ENCODE measurements at regions not wholly inside any gene's neighbourhood (a gene's known extent, or its start where the extent isn't known, plus 50 kb on each side); places are given as distances from the start of the nearest gene placed in this dataset.

DNA sequence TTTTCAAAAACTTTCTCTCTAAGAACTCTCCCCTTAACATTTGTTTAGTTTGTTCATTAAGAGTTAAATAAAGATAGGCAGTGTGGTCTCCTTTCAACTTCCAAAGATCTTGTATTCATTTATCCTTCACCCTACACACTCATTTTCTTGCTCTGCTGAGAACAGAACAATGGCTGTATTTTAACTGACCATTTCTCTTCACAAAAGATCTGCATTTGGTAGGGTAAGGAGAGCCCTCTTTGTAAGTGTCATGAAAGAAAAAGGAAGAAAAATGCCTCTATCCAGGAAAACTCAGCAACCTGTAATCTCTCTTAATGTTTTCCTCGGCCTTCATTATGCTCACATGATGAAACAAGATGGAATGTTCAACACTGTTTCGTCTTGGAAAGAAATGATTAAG is 193.7 kb upstream of the TLE4 start:
- no peak for DNase-seq (ENCODE audit: low read depth in 2 of 2)

DNA sequence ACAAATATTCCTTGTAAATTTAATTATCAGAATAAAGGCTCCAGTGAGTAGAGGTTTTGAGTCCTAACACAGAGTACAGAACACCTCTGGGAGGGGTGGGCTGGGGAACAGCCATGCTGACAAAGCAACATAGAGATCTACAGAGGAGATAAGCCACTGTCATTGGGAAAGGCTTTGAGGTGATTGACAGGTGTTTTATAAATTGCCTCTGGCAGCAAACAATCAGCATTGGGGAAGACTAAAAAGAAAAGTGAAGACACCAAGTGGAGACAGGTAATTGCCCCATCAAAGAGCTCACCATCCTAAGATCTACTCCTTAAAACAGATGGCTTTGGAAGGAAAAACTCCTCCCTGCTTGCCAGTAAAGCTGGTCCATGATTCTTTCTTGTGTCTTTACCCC is 189.7 kb upstream of the TLE4 start:
- DNase-seq (ENCODE audit: low read depth in 2 of 2), result no peak

DNA sequence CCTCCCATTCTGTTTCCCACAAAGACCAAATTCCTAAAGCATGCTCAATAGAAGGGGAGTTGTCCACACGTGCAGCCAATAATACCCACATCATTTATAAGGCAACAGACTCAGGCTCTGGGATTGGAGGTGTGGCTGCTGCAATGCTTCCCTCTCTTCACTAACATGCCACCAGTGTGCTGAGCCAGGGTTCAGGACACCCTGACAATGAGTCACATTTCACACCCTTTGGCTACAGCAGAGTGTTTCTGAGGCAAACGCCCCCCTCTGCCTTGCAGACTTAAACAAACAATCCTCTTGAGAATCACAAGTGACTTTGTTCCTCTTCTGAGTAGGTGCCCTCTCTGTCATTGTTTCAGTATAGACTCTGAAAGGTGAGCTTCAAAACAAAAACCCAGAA is 189.3 kb upstream of the TLE4 start:
- no peak for DNase-seq (ENCODE audit: low read depth in 2 of 2)

DNA sequence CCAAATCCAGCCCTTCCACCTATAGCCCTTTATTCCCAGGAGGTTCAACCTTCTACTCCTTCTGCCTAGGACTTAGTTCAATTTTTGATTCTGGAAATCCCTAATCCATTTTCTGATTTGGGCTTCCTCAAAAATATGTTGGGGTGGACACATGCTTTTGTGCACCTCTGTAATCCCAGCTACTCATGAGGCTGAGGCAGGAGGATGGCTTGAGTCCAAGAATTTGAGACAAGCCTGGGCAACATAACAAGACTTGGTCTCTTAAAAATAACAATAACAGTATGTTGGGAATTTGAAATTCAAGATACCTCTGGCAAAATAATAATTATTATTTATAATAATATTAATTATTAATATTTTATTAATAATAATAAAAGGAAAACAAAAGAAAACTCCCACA is 188.7 kb upstream of the TLE4 start:
- no peak for DNase-seq (ENCODE audit: low read depth in 2 of 2)

DNA sequence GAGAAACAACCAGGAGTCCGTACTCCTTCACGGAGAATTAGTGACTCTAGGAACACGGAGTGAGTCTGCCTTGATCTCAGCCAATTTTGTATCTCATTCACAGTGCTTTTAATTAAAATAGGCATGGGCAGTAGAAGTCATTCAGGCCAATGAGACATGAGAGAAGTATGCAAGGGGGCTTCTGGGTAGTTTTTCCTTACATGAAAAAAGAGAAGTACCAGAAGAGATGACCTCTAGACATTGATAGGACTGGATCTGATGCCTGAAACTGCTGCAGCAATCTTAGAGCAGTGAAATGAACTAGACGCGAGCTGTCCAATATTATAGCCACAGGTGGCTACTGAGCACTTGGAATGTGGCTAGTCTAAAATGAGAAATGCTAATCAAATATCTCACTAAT is 187.7 kb upstream of the TLE4 start:
- no peak for DNase-seq (ENCODE audit: low read depth in 2 of 2)

DNA sequence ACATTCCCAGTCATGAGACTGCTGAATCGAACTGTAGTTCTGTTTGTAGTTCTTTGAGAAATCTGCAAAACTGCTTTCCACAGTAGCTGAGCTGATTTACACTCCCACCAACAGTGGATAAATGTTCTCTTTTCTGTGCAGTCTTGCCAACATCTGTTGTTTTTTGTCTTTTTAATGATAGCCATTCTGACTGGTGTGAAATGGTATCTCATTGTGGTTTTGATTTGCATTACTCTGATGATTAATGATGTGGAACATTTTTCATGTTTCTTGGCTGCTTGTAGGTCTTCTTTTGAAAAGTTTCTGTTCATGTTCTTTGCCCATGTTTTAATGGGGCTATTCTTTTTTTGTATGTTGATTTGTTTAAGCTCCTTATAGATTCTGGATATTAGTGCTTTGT is 187.3 kb upstream of the TLE4 start:
- DNase-seq (ENCODE audit: low read depth in 2 of 2), result no peak

DNA sequence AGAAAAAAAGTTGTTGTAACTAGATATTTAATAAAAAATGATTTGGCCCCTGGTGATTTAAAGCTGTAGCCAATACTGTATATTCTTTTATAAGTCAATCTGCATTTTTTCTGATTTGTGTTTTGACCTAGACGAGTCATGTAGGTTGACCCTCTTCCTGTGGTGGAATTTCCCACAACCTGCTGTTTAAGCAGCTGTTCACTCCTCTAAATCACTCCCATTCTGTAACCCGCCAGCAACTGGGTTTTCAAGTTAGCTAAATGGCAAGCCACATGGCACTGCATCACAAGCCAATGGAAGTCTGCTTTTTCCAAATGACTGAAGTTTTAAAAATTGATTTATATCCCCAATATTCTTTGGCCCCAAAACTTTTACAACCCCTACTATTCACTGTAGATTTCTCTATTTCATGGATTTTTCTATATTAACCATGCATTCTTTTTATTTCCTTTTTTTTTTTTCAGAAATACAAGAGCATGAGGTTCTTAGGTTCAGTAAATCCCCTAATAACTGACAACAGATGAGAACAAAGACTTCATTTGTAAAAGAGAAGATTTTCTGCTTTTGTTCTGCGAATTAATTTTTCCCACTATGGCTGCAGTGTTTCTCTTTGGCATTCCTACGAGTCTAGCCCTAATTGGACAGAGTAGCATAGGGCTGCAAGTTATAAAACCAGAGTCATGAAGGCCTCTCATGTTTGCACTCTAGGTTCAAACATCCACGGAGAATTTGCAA is 184.5 kb upstream of the TLE4 start:
- no peak for DNase-seq (ENCODE audit: low read depth in 2 of 2)

DNA sequence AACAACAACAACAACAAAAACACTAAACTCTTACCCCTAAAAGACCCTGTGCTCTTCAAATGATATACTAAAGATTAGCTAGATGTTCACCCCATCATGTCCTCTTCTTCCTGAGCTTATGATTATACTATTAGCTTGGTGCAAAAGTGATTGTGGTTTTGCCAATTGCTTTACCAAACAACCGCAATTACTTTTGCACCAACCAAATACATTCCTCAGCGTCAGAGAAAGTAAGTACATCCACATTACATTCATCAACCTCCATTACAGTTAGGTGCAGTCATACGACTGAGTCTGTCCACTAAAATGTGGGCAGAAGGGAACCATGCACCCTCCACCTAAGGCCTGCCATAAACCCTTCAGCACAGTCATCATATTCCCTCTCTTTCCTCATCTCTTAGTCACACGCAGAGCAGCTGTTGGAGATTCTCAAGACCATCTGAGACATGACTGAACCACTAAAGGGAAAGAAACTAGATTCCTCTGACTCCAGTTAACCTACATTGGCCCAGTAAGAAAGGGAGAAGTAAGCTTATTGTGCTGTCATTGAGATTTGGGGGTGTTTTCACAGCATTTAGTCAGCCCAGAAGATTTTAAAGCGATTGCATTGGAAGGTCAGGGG is 181.6 kb upstream of the TLE4 start:
- no peak for DNase-seq (ENCODE audit: low read depth in 2 of 2)

DNA sequence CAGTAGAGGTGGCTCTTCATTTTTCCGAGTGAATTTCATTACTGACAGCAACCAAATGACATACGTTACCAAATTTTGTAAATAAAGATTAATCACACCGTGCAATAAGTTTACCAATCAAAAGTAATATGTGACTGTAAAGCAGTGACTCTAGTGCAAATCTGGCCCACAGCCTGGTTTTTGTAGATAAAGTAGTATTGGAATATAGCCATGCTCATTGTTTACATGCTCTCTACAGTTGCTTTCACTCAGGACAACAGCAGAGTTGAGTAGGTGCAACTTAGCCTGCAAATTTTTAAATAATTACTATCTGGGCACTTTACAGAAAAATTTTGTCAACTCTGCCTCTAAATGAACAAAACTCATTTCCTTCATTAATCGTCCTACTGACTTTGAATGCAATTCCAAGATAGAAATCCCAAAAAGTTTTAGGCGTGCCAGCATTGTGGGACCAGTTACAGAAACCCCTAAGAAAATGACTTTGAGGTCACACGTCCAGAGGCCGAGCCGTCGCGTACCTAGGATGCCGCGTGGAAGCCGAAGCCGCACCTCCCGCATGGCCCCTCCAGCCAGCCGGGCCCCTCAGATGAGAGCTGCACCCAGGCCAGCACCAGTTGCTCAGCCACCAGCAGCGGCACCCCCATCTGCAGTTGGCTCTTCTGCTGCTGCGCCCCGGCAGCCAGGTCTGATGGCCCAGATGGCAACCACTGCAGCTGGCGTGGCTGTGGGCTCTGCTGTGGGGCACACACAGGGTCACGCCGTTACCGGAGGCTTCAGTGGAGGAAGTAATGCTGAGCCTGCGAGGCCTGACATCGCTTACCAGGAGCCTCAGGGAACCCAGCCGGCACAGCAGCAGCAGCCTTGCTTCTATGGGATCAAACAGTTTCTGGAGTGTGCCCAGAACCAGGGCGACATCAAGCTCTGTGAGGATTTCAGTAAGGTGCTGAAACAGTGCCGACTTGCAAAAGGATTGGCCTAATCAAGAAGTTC is 180.7 kb upstream of the TLE4 start:
- no peak for DNase-seq (ENCODE audit: low read depth in 2 of 2)

DNA sequence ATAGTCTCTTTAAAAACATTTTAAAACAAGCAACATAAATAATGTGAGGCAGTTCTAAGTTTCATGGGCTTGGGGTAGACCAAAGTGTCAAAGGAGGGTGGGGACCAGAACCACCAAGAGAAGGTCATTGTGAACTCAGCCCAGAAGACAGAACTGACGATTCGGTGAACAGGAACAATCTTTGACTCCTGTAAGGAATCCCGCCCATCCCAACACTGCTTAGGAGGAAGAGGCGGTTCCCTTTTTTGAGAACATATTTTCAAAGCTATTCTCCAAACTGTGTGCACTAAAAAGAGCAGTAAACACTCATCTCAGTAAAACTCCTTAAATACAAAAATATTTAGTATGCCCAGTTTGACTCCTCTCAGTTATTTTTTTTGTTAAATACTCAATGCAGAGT is 176.5 kb upstream of the TLE4 start:
- DNase-seq (ENCODE audit: low read depth in 2 of 2), result no peak

DNA sequence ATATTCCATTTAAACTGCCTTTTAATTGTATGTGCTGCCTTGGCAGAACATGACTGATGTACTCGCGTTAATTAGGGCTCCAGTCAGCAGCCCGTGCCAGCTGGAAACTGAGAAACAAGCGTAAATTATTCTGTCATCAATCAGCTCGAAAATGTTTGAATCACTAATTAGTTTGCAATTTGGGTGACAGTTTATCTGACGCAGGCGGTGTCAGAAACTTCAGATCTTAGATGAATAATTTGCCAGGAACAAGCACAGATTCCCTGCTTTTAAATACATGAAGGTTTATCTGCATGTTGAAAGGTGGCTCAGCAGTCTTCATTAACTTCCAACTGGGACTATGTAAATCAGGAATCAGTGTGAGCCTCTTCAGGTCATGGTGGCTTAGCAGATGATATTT is 176.0 kb upstream of the TLE4 start:
- no peak for DNase-seq (ENCODE audit: low read depth in 2 of 2)

DNA sequence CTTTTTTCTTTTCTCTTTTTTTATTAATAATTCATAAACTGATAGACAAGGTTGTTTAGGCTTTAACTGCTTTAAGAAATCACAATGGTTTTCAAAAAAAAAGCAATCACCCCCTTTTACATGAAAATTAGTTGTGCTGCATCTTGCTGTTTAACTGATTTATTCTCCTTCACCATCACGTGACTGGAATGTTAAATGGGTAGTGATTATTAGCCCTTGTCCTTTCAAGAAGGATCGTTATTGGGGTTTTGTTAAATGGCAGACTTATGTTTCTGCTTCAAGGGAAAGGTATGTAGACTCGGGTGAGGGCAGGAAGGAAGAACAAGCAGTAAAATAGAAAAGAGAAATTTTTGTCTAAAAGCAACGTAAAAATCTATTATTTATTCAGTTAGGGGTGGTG is 175.6 kb upstream of the TLE4 start:
- no peak for DNase-seq (ENCODE audit: low read depth in 2 of 2)

DNA sequence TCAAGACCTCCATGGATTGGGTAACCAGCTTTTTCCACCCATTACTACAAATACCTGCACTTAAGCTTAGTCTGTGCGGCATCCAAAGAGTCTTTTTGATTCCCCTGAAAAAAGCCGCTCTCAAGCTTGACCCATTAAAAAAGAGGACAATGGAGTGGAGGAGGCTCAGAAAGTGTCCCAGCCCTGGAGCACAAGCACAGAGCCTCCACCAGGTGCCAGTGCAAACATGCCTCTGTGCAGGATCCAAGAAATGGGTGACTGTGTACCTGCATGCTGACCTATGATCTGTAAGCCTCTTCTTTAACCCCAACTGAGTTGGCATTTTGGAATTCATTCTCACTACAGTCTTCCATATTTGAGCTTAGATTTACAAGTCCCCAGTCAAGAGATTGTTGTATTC is 168.3 kb upstream of the TLE4 start:
- no peak for DNase-seq (ENCODE audit: low read depth in 2 of 2)

DNA sequence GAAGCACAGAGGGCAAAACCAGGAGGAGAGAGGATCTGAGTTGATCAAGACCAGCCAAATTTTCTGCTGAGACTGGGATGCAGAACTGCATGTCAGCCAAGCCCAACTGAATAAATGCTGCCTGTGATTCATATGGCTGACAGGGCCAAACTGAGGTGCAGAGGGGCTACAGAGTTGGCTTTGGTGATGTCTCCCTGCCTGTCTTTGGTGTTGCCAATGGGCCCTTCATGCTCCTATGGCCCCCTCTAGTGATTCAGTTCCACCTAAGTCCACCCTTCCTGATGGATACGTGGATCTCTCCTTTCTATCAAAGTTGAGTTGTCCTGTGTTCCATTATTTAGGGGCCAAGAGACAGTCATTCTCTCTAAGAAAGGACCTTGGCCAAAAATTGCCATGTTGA is 163.6 kb upstream of the TLE4 start:
- DNase-seq (ENCODE audit: low read depth in 2 of 2), result no peak

DNA sequence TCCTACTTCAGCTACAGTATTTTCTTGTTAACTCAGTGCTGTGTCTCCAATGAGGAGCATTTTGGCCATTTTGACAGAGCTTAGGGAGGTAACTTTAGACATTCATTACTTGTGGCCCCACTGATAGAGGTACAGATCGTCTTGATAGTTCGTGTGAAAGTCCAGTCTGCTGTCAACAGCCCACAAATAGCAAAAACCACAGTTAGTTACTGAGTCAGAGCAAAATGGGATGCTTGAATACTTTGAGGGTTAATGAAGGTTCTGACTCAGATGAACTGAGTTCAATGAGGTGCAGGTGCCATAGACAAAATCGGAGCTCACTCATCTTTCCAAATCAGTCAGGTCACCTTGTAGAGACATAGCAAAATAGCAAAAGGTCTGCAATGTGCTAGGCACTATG is 163.1 kb upstream of the TLE4 start:
- no peak for DNase-seq (ENCODE audit: low read depth in 2 of 2)

DNA sequence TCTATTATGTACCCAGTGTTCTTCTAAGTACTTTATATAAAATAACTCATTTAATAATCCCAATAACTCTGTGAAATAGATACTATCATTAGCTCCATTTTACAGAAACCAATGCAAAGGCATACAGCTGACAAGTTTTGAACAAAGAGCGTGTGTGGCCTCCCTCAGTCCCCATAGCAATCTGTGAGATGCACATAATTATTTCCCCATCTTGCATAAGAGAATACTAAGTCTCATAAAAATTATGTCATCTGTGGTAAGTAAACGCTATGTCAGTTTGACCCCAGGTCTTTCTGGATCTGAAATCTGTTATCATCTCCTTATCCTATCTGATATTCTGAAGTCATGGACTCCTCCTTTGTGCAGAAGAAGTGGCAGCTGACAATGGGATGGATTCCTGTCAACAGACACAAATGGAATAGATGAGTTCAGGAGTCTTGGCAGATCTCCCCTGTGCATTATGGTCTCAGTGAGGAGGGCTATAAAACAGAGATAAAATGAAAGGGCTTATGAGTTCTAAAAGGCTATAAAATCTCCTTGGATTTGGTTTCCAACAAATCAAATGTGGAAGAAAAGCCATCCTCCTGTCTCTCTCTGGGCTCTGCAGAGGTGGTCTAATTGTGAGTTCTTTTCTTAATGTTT is 162.5 kb upstream of the TLE4 start:
- no peak for DNase-seq (ENCODE audit: low read depth in 2 of 2)

DNA sequence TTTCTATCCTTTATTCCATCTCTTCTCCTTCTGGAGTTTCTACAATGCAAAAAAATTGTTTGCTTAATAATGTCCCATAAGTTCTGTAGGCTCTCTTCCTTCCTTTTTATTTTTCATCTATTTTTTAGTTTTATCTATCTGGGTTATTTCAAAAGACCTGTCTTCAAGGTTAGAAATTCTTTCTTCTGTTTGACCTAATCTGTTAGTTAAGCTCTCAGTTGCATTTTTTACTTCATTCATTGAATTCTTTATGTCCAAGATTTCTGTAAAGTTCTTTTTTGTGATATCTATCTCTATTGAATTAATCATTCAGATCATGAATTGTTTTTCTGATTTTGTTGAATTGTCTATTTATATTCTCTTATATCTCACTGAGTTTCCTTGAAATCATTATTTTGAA is 145.9 kb upstream of the TLE4 start:
- DNase-seq (ENCODE audit: low read depth in 2 of 2), result no peak

DNA sequence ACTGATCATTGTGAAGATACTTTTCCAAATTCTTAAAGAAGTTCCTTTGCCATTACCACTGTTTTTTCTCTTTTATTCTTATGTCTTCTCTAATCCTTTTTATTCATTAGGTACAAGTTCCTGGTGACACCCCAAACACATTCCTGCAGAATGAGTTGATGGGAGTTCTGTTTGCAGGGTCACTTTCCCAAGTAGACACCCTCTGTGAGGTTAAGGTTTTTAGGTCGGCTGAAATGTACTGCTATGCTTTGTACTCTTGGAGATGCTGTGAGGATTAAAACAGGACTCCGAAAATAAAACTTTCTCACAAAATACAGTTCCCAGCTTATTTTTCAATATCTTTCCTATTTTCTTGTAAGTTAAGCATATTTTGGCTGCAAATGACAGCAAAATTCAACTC is 143.3 kb upstream of the TLE4 start:
- no peak for DNase-seq (ENCODE audit: low read depth in 2 of 2)

DNA sequence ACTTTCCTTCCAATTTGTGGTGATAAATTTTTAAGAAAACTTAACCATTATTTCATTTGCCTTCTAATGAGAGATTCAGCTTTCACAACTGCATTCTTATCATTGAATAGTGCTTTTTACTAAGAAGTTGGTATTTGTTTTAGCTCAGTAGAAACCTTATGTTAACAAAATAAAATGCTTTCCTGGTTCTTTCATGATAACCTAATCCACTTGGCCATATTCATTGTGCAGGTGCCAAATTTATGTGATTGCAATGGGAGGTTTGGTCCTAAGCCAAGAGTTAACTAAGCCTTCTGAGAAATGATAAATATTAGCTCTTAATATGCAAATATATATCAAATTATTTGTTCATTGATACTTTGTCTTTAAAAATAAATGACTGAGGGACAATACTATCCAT is 141.1 kb upstream of the TLE4 start:
- DNase-seq (ENCODE audit: low read depth in 2 of 2), result no peak

DNA sequence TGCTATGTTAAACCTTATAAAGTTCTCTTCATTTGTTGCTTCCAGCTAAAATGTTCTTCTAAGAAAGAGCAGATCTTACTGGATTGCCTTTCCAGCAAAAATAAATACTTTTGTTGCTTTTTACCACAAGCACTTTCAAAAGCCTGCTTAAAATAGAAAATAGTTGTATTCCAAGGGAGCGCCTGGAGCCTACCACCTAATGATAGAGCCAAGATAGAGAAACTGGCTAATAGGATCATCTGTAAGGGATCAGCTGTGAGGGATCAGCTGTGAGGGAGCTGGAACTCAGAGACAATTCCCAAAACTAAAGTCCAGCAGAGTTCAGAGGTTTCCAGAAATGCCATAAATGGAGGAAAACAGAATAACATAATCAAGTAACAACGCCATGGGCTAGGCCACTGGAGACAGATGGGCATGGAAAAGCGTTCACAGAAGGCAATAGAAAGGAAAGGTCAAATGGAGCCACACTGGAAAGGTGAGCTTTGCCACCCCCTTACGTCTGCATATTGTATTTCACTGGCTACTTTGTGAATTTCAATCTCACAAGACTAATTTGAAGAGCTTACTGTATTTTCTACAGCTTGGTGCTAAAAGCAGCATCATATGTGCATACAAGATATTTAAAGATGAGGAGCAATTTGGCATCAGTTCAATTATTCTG is 140.6 kb upstream of the TLE4 start:
- DNase-seq (ENCODE audit: low read depth in 2 of 2), result no peak

DNA sequence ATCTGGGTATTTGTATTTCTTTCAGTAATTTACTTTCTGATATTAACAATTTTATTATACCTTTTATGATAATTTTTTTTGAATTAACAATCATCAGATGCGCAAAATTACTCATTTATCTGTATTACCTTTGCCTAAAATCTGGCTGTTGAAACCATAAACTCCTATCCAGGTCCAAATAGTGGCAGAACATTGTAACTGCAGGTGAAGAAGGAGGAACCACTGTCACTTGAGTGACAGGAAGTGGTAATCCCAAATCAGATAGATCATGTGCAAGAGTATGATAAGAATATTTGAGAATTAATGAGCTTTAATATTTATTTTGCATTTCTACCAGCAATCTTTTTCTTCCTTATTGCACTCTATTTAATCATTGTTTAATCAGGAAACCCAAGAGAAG is 139.3 kb upstream of the TLE4 start:
- DNase-seq (ENCODE audit: low read depth in 2 of 2), result no peak

DNA sequence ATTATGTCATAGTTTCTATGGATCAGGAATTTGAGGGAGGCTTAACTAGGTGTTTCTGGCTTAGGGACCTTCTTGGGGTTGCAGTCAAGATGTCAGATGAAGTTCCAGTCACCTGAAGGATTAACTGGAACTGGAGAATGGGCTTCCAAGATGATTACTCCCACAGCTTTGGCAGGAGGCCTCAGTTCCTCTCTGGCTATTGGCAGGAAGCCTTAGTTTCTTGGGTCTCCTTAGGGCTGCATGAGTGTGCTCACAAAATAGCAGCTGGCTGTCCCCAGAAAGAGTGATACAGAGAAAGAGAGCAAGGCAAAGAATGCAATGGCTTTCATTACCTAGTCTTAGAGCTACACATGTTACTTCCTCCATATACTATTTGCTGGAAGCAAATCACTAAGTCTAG is 138.1 kb upstream of the TLE4 start:
- no peak for DNase-seq (ENCODE audit: low read depth in 2 of 2)
